SH-SY5Y (cell line): ENCODE measurements at regions not wholly inside any gene's neighbourhood (a gene's known extent, or its start where the extent isn't known, plus 50 kb on each side); places are given as distances from the start of the nearest gene placed in this dataset.

ENCODE experiments used
- GATA2 ChIP-seq: IDR thresholded peaks from 2 replicates; pipeline ENCODE4 v1.6.1; 2011; ENCODE audit warnings: mild to moderate bottlenecking, low read depth, low read length
- GATA3 ChIP-seq: IDR thresholded peaks from 2 replicates; pipeline ENCODE4 v1.6.1; 2011; ENCODE audit warnings: low read depth, mild to moderate bottlenecking, low read length, moderate library complexity

DNA sequence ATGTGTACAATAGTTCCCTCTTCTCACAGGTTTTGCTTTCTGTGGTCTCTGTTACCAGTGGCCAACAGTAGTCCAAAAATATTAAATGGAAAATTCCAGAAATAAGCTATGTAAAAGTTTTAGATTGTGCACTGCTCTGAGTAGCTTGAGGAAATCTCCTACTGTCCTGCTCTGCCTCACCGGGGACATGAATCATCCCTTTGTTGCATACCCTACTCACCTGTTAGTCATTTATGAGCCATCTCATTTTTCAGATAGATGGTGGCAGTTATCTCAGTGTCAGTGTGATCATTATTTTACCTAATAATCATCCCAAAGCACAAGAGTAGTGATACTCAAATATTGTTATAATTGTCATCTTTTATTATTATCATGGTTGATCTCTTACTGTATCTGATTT lies 688.1 kb downstream of the PLA2G4A start:
- TF ChIP-seq GATA2 (no peak), GATA3 (no peak)
